Breast epithelium (tissue), 4 donors: ENCODE measurements at regions not wholly inside any gene's neighbourhood (a gene's known extent, or its start where the extent isn't known, plus 50 kb on each side); places are given as distances from the start of the nearest gene placed in this dataset.

Experiments used
- DNase-seq, 2 donors: peaks; one replicate each; pipeline ENCODE4 v3.0.0-alpha.2; 2019; ENCODE audit warnings: low spot score in 2 of 2
- H3K27ac ChIP-seq, 2 donors: fragments of 200-600 bp; sonication (generic) in 1 of 2; one replicate each; pipeline ENCODE4 v1.5.1; 2016 to 2019; ENCODE audit warnings: mild to moderate bottlenecking in 1 of 2
- H3K27me3 ChIP-seq, 2 donors: fragments of 200-600 bp; sonication (generic) in 1 of 2; one replicate each; pipeline versions ENCODE4 v1.5.1 to v1.6.0; 2017 to 2019; ENCODE audit warnings: control low read depth in 1 of 2, mild to moderate bottlenecking in 1 of 2
- H3K36me3 ChIP-seq: fragments of 200-600 bp; one replicate; pipeline ENCODE4 v1.5.1; 2019
- H3K4me1 ChIP-seq, 2 donors: fragments of 200-600 bp; sonication (generic); one replicate each; pipeline ENCODE4 v1.5.1; 2016 to 2019; ENCODE audit warnings: control low read depth in 1 of 2
- H3K4me3 ChIP-seq, 3 donors: fragments of 200-600 bp; sonication (generic); 1 replicate in 2 of 3; 2 replicates in 1 of 3; pipeline ENCODE4 v1.5.1; 2016 to 2019; ENCODE audit warnings: mild to moderate bottlenecking in 3 of 3, moderate library complexity in 2 of 3
- H3K9me3 ChIP-seq, 2 donors: fragments of 200-600 bp; sonication (generic) in 1 of 2; one replicate each; pipeline ENCODE4 v1.5.1; 2016 to 2019; ENCODE audit warnings: control low read depth in 1 of 2
- CTCF ChIP-seq, 3 donors: fragments of 450-650 bp; IDR thresholded peaks; one replicate each; pipeline ENCODE4 v1.5.1; 2016 to 2017; ENCODE audit warnings: antibody characterized with exemption in 3 of 3, mild to moderate bottlenecking in 3 of 3, moderate library complexity in 3 of 3
- POLR2A ChIP-seq: fragments of 450-650 bp; IDR thresholded peaks from one replicate; pipeline ENCODE4 v1.6.1; 2016; ENCODE audit warnings: antibody characterized with exemption, mild to moderate bottlenecking, moderate library complexity
- POLR2AphosphoS5 ChIP-seq, 3 donors: sonication (generic); formaldehyde crosslinking; IDR thresholded peaks; one replicate each; pipeline ENCODE4 v1.6.1; 2017; ENCODE audit warnings: antibody characterized with exemption in 3 of 3
- intact Hi-C: fragments of 100-400 bp; cut with DNase I; formaldehyde crosslinking; loops from one replicate; pipeline ENCODE4 v1.15.1; 2023; ENCODE audit warnings: low total_unique reads

GRCh38 chr16:79295746-79296145, 304.8 kb downstream of the MAF start:
- intact Hi-C loops = no loop called here
- TF ChIP-seq CTCF (IDR thresholded peaks at IDR 0.05) = no peak
- TF ChIP-seq POLR2A = no peak
- no peak for TF ChIP-seq POLR2AphosphoS5 (IDR thresholded peaks at IDR 0.05)
- no peaks in the 10 kb centered on the region for H3K4me1 ChIP-seq
- no peaks in the 10 kb centered on the region for H3K36me3 ChIP-seq
- no peak for DNase-seq
- H3K9me3 ChIP-seq = no peaks in the 10 kb centered on the region
- no peaks in the 10 kb centered on the region for H3K27me3 ChIP-seq
- H3K27ac ChIP-seq = no peak overlapping the region
- H3K4me3 ChIP-seq = no peak overlapping the region

GRCh38 chr16:79295162-79295561, 305.4 kb downstream of the MAF start:
- no peak for DNase-seq
- no peaks in the 10 kb centered on the region for H3K36me3 ChIP-seq
- no peaks in the 10 kb centered on the region for H3K4me1 ChIP-seq
- H3K9me3 ChIP-seq = no peaks in the 10 kb centered on the region
- intact Hi-C loops = no loop called here
- no peak overlapping the region for H3K27ac ChIP-seq
- no peaks in the 10 kb centered on the region for H3K27me3 ChIP-seq
- TF ChIP-seq POLR2A = no peak
- TF ChIP-seq POLR2AphosphoS5 (IDR thresholded peaks at IDR 0.05) = no peak
- no peak for TF ChIP-seq CTCF (IDR thresholded peaks at IDR 0.05)
- H3K4me3 ChIP-seq = no peak overlapping the region

- TF ChIP-seq CTCF (IDR thresholded peaks at IDR 0.05) (no peak), POLR2AphosphoS5 (IDR thresholded peaks at IDR 0.05) (no peak), POLR2A (no peak)
Measured at GRCh38 chr16:79294568-79294967, 306.0 kb downstream of the MAF start.

GRCh38 chr16:79293836-79294460, 306.6 kb downstream of the MAF start:
- intact Hi-C loops = loop anchor here (2.0 to 5.0 kb wide), 2 partner anchors 65 to 1567 kb away; no protein-coding TSS in a partner anchor
- H3K4me1 ChIP-seq = no peaks in the 10 kb centered on the region
- H3K9me3 ChIP-seq = no peaks in the 10 kb centered on the region
- no peak for TF ChIP-seq POLR2AphosphoS5 (IDR thresholded peaks at IDR 0.05)
- TF ChIP-seq CTCF (IDR thresholded peaks at IDR 0.05) = no peak
- TF ChIP-seq POLR2A = no peak
- no peak overlapping the region for H3K27ac ChIP-seq
- no peaks in the 10 kb centered on the region for H3K36me3 ChIP-seq
- no peaks in the 10 kb centered on the region for H3K27me3 ChIP-seq
- DNase-seq = no peak
- no peak overlapping the region for H3K4me3 ChIP-seq

More at GRCh38 chr16:79294568-79294967, 306.0 kb downstream of the MAF start:
- H3K27ac ChIP-seq = no peak overlapping the region
- H3K4me1 ChIP-seq = no peaks in the 10 kb centered on the region
- H3K27me3 ChIP-seq = no peaks in the 10 kb centered on the region
- intact Hi-C loops = loop anchor here (5.0 kb wide), 1 partner anchor 1567 kb away; no protein-coding TSS in a partner anchor
- no peaks in the 10 kb centered on the region for H3K36me3 ChIP-seq
- H3K9me3 ChIP-seq = no peaks in the 10 kb centered on the region
- no peak overlapping the region for H3K4me3 ChIP-seq
- DNase-seq = no peak

GRCh38 chr16:79288066-79288465, 312.5 kb downstream of the MAF start:
- no peaks in the 10 kb centered on the region for H3K4me1 ChIP-seq
- H3K9me3 ChIP-seq = no peaks in the 10 kb centered on the region
- TF ChIP-seq CTCF (IDR thresholded peaks at IDR 0.05) (no peak), POLR2AphosphoS5 (IDR thresholded peaks at IDR 0.05) (no peak), POLR2A (no peak)
- intact Hi-C loops = no loop called here
- no peaks in the 10 kb centered on the region for H3K36me3 ChIP-seq
- H3K4me3 ChIP-seq = no peak overlapping the region
- no peak for DNase-seq
- H3K27ac ChIP-seq = no peak overlapping the region
- H3K27me3 ChIP-seq = no peaks in the 10 kb centered on the region
